ENCODE measurements at regions not wholly inside any gene's neighbourhood (a gene's known extent, or its start where the extent isn't known, plus 50 kb on each side); places are given as distances from the start of the nearest gene placed in this dataset.

GRCh38 chr2:216571909-216572513, 61.2 kb upstream of the IGFBP2 start:
- Histone ChIP-seq H3K4me3 (ENCODE audit: extremely low read depth in 1 of 4, insufficient read depth in 2 of 4, low read depth in 3 of 4, low read length in 4 of 4) (no peak overlapping the region), H3K79me1 (ENCODE audit: low read depth, low read length) (no peaks in the 10 kb centered on the region), H4K5ac (ENCODE audit: insufficient read length, low read depth, low read length) (no peak overlapping the region), H4K91ac (replicated peaks; ENCODE audit: insufficient read length, low read length) (no peak overlapping the region), H3K9me3 (ENCODE audit: insufficient read depth in 2 of 2, low read depth in 1 of 2, low read length in 1 of 2) (peaks cover 3 to 8% of the 10 kb centered on the region in 2 experiments; a peak in 2 of 4 replicates), H3K56ac (replicated peaks; ENCODE audit: insufficient read length, low read depth, low read length) (no peak overlapping the region), H3K4me2 (ENCODE audit: insufficient read depth in 1 of 2, low read depth in 2 of 2, low read length in 2 of 2) (no peak overlapping the region), H3K27ac (ENCODE audit: low read depth, low read length) (no peak overlapping the region), H4K8ac (ENCODE audit: extremely low read depth, insufficient read depth, low read length) (no peak overlapping the region), H3K9ac (replicated peaks in 1 of 4; ENCODE audit: extremely low read depth in 1 of 4, low read depth in 3 of 4, low read length in 3 of 4) (no peak overlapping the region), H2BK12ac (ENCODE audit: low read depth, low read length) (no peak overlapping the region), H2BK15ac (ENCODE audit: low read length) (no peak overlapping the region), H4K20me1 (replicated peaks in 1 of 2; ENCODE audit: control insufficient read depth in 1 of 2, insufficient read depth in 2 of 2, low read length in 2 of 2) (no peaks in the 10 kb centered on the region), H2AFZ (ENCODE audit: low read length) (no peak overlapping the region), H3K4ac (replicated peaks; ENCODE audit: insufficient read length, low read depth, low read length) (no peak overlapping the region), H3K18ac (ENCODE audit: extremely low read depth, low read length) (no peak overlapping the region), H3K27me3 (replicated peaks in 1 of 4; ENCODE audit: control insufficient read depth in 3 of 4, extremely low read depth in 1 of 4, insufficient read depth in 3 of 4, low read length in 3 of 4) (no peaks in the 10 kb centered on the region; a peak in 1 of 7 replicates), H2BK5ac (ENCODE audit: low read depth, low read length) (no peak overlapping the region), H2BK120ac (replicated peaks; ENCODE audit: low read depth, low read length) (no peak overlapping the region), H3K4me1 (replicated peaks in 1 of 4; ENCODE audit: control insufficient read depth in 3 of 4, insufficient read depth in 4 of 4, low read length in 3 of 4) (peaks cover 0 to 5% (median 1%) of the 10 kb centered on the region in 4 experiments; a peak in 3 of 7 replicates), H3K23ac (ENCODE audit: insufficient read length) (no peak overlapping the region), H3K14ac (ENCODE audit: insufficient read length) (no peak overlapping the region), H3K36me3 (ENCODE audit: control insufficient read depth in 2 of 4, insufficient read depth in 4 of 4, low read length in 3 of 4) (no peaks in the 10 kb centered on the region), H2BK20ac (ENCODE audit: low read length) (no peak overlapping the region), H3K23me2 (ENCODE audit: low read depth, low read length) (no peaks in the 10 kb centered on the region), H3K79me2 (ENCODE audit: control insufficient read depth in 1 of 2, insufficient read depth in 2 of 2, low read length in 2 of 2) (no peaks in the 10 kb centered on the region), H2AK5ac (ENCODE audit: low read depth, low read length) (no peak overlapping the region)
- ChIA-PET POLR2A (ENCODE audit: partially characterized antibody) (interaction anchor here (1.5 kb wide), 1 partner anchor 22 kb away, joined by 3 read pairs; no protein-coding TSS in a partner anchor), CTCF (ENCODE audit: partially characterized antibody) (interaction anchor here (0.9 to 1.5 kb wide), 6 partner anchors 12 to 281 kb away, joined by 3 to 5 read pairs (median 3); no protein-coding TSS in a partner anchor)
- WGBS, 2 experiments (ENCODE audit: extremely low coverage in 1 of 2, insufficient coverage in 1 of 2, insufficient read length in 1 of 2, insufficient replicate concordance in 2 of 2, low coverage in 1 of 2, low lambda C conversion rate in 2 of 2, missing lambda C conversion rate in 1 of 2), result 84% methylated on average over 4 of the region's 4 CpGs; no CpG with 5 or more reads in 1 of the 2 experiments
- DNase-seq (ENCODE audit: low read depth in 1 of 2, low spot score in 2 of 2), result no peak
- FAIRE-seq, result no peak
- no peak for TF ChIP-seq USF2 (IDR thresholded peaks at IDR 0.05; ENCODE audit: low read length)
- TF ChIP-seq RNF2 (IDR thresholded peaks at IDR 0.05; ENCODE audit: borderline replicate concordance, low read depth, low read length, missing control alignments, poor library complexity, severe bottlenecking), result no peak
- no peak for TF ChIP-seq TAF7 (optimal IDR thresholded peaks at IDR 0.05; ENCODE audit: borderline replicate concordance, low read depth, low read length)
- TF ChIP-seq JUND (IDR thresholded peaks at IDR 0.05; ENCODE audit: low read length), result no peak
- no peak for TF ChIP-seq RBBP5 (IDR thresholded peaks at IDR 0.05; ENCODE audit: borderline replicate concordance, low read depth, low read length)
- TF ChIP-seq ATF2 (IDR thresholded peaks at IDR 0.05; ENCODE audit: low read length), result no peak
- TF ChIP-seq CBX5 (IDR thresholded peaks at IDR 0.05; ENCODE audit: low read depth, low read length), result no peak
- TF ChIP-seq RFX5 (IDR thresholded peaks at IDR 0.05; ENCODE audit: borderline replicate concordance, low read depth, low read length), result no peak
- no peak for TF ChIP-seq E2F6 (IDR thresholded peaks at IDR 0.05)
